ENCODE measurements at regions not wholly inside any gene's neighbourhood (a gene's known extent, or its start where the extent isn't known, plus 50 kb on each side); places are given as distances from the start of the nearest gene placed in this dataset.

DNA sequence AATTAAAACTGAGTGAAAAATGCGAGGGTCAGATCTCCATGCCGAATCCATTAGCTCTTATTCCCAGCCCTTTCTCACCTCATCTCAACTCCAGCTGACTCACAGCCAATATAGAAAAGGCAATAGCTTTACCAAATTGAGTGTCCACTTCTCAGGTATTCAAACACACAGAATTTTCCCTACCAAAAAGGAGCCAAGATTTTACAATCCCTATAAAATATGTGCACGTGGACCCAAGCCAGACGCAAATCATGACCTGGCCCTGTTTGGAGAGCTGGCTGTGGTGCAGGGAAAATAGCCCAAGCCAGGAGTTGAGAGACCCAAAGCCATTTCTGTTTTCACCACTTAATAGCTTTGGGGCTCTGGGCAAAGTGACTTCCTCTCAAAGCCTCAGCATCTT is 379.7 kb upstream of the AUTS2 start:
- 26% methylated on average over 4 of the region's 4 CpGs for WGBS
- H3K36me3 ChIP-seq: no peaks in the 10 kb centered on the region
- H3K27me3 ChIP-seq (replicated peaks; ENCODE audit: insufficient read depth): peaks cover 2% of the 10 kb centered on the region
- no peak overlapping the region for H3K4me3 ChIP-seq
- no peak overlapping the region for H3K27ac ChIP-seq
- intact Hi-C loops (cut with DNase I): no loop called here
- DNase-seq (ENCODE audit: low spot score): no peak
- no peaks in the 10 kb centered on the region for H3K4me1 ChIP-seq (replicated peaks)
- TF ChIP-seq POLR2A (IDR thresholded peaks at IDR 0.05): no peak
- TF ChIP-seq CTCF (IDR thresholded peaks at IDR 0.05): no peak
- no peak for TF ChIP-seq POLR2AphosphoS5 (IDR thresholded peaks at IDR 0.05)
- H3K9me3 ChIP-seq: no peaks in the 10 kb centered on the region

- Histone ChIP-seq H3K4me1 (replicated peaks) (no peaks in the 10 kb centered on the region), H3K27me3 (replicated peaks; ENCODE audit: insufficient read depth) (no peaks in the 10 kb centered on the region), H3K4me3 (no peak overlapping the region), H3K9me3 (no peaks in the 10 kb centered on the region), H3K27ac (no peak overlapping the region), H3K36me3 (no peaks in the 10 kb centered on the region)
- TF ChIP-seq POLR2AphosphoS5 (IDR thresholded peaks at IDR 0.05) (no peak), CTCF (IDR thresholded peaks at IDR 0.05) (no peak), POLR2A (IDR thresholded peaks at IDR 0.05) (no peak)
- DNase-seq (ENCODE audit: low spot score): no peak
- intact Hi-C loops (cut with DNase I): no loop called here
- WGBS: 75% methylated on average over 2 of the region's 2 CpGs
These were observed 378.9 kb upstream of the AUTS2 start for GRCh38 chr7:69219381-69219780.

DNA sequence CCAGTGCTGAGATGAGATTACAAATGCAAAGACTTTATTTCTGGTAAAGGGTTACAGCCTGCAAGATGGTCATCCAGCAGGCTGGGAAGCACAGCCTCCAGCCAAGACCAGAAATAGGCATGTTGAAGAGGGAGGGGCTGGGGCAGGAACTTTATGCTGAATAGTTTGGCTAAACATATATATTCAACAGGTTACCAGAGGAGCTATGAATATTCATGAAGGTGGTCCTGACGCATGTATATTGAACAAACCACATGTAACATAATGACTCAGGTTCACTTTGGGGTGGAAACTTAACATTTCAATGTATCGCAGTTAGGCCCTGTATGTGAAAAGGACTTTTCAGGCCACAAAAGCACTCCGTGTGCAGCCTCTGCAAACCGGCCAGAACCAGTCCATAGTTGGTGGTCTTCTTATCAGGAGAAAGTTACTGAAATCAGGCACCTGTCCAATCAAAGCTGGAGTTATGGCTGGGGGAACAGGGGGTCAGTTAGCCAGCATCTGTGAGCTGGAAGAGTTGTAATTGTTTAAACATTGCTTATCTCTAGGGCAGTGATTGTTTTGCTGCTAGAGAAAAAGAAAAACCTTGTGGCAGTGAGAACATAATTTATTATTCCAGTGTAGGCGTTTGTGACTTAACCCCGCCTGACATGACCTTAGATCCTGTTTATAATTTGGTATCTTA is 372.9 kb upstream of the AUTS2 start:
- no peak overlapping the region for H3K4me3 ChIP-seq
- TF ChIP-seq CTCF (IDR thresholded peaks at IDR 0.05) (no peak), POLR2AphosphoS5 (IDR thresholded peaks at IDR 0.05) (no peak), POLR2A (IDR thresholded peaks at IDR 0.05) (no peak)
- no peak overlapping the region for H3K27ac ChIP-seq
- no peak for DNase-seq (ENCODE audit: low spot score)
- H3K27me3 ChIP-seq (replicated peaks; ENCODE audit: insufficient read depth): peaks cover 1% of the 10 kb centered on the region
- no peaks in the 10 kb centered on the region for H3K36me3 ChIP-seq
- no peaks in the 10 kb centered on the region for H3K4me1 ChIP-seq (replicated peaks)
- no peaks in the 10 kb centered on the region for H3K9me3 ChIP-seq
- intact Hi-C loops (cut with DNase I): no loop called here
- 80% methylated on average over 6 of the region's 6 CpGs for WGBS

GRCh38 chr7:69228212-69228811 is 370.0 kb upstream of the AUTS2 start:
- intact Hi-C loops (cut with DNase I): no loop called here
- Histone ChIP-seq H3K4me1 (replicated peaks) (no peaks in the 10 kb centered on the region), H3K27me3 (replicated peaks; ENCODE audit: insufficient read depth) (peaks cover 1% of the 10 kb centered on the region), H3K9me3 (no peaks in the 10 kb centered on the region), H3K4me3 (no peak overlapping the region), H3K27ac (no peak overlapping the region), H3K36me3 (no peaks in the 10 kb centered on the region)
- DNase-seq (ENCODE audit: low spot score): no peak
- 57% methylated on average over 5 of the region's 5 CpGs for WGBS
- TF ChIP-seq POLR2AphosphoS5 (IDR thresholded peaks at IDR 0.05): no peak
- no peak for TF ChIP-seq POLR2A (IDR thresholded peaks at IDR 0.05)
- no peak for TF ChIP-seq CTCF (IDR thresholded peaks at IDR 0.05)
